Left lung (tissue), 4 donors: ENCODE measurements at regions not wholly inside any gene's neighbourhood (a gene's known extent, or its start where the extent isn't known, plus 50 kb on each side); places are given as distances from the start of the nearest gene placed in this dataset.

Source experiments
- ATAC-seq: fragments of 200-7000 bp; cut with Tn5 transposase; one replicate; pipeline ENCODE4 v1.9.1; 2020; ENCODE audit warnings: moderate library complexity
- DNase-seq, 4 donors: peaks; one replicate each; pipeline ENCODE4 v3.0.0-alpha.2; 2013 to 2020
- H3K27ac ChIP-seq, 2 donors: fragments of 200-600 bp; sonication (generic) in 1 of 2; one replicate each; pipeline versions ENCODE4 v1.5.0 to v1.8.0; 2020 to 2021
- H3K27me3 ChIP-seq, 2 donors: fragments of 200-600 bp; sonication (generic) in 1 of 2; one replicate each; pipeline versions ENCODE4 v1.5.0 to v1.8.0; 2020 to 2021
- H3K36me3 ChIP-seq, 2 donors: fragments of 200-600 bp; sonication (generic) in 1 of 2; one replicate each; pipeline versions ENCODE4 v1.5.0 to v1.8.0; 2020 to 2021
- H3K4me1 ChIP-seq, 2 donors: fragments of 200-600 bp; one replicate each; pipeline ENCODE4 v1.8.0; 2021
- H3K4me3 ChIP-seq, 2 donors: fragments of 200-600 bp; sonication (generic) in 1 of 2; one replicate each; pipeline versions ENCODE4 v1.5.0 to v1.8.0; 2020 to 2021; ENCODE audit warnings: mild to moderate bottlenecking in 1 of 2
- H3K9me3 ChIP-seq, 2 donors: fragments of 200-600 bp; sonication (generic) in 1 of 2; one replicate each; pipeline versions ENCODE4 v1.5.0 to v1.8.0; 2020 to 2021
- intact Hi-C, 2 donors: fragments of 100-400 bp; cut with DNase I; formaldehyde crosslinking; loops; one replicate each; pipeline versions ENCODE4 v1.11.2 to v1.14.2; 2022
- TF ChIP-seq, protein P1 (sequence below), 2 donors: fragments of 200-600 bp; sonication (generic) in 1 of 2; IDR thresholded peaks; one replicate each; pipeline versions ENCODE4 v1.5.0 to v1.8.0; 2021; ENCODE audit warnings: antibody characterized with exemption in 2 of 2
- donor health status: DM: no; HTN: yes; CAD: no.
- donor health status: DM: no; HTN: no; CAD: no.

DNA sequence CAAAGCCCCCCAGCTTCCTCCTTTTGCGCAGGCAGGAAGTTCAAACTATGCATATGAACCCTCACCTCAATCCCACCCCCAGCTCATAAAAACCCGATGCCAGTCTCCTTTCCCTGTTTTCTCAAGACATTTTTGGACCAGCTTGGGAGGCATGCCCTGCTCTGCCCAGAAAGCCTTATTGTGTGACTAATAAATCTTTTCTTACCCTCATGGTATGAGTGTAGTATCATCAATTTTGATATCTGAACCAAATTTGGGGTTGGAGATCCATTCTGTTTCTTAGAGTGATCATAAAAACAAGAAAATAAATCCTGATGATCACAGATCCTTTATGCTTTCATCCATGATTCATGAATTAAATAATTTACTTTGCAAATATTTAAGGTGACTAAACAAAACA, 128.5 kb downstream of the ALG10B start:
- Histone ChIP-seq H3K9me3 (peaks cover 0 to 3% of the 10 kb centered on the region in 2 donors), H3K4me1 (no peaks in the 10 kb centered on the region), H3K4me3 (no peak overlapping the region), H3K27me3 (no peaks in the 10 kb centered on the region), H3K36me3 (no peaks in the 10 kb centered on the region), H3K27ac (no peak overlapping the region)
- intact Hi-C loops = no loop called here
- ATAC-seq = no peak
- DNase-seq = no peak
- TF ChIP-seq, protein P1, sequence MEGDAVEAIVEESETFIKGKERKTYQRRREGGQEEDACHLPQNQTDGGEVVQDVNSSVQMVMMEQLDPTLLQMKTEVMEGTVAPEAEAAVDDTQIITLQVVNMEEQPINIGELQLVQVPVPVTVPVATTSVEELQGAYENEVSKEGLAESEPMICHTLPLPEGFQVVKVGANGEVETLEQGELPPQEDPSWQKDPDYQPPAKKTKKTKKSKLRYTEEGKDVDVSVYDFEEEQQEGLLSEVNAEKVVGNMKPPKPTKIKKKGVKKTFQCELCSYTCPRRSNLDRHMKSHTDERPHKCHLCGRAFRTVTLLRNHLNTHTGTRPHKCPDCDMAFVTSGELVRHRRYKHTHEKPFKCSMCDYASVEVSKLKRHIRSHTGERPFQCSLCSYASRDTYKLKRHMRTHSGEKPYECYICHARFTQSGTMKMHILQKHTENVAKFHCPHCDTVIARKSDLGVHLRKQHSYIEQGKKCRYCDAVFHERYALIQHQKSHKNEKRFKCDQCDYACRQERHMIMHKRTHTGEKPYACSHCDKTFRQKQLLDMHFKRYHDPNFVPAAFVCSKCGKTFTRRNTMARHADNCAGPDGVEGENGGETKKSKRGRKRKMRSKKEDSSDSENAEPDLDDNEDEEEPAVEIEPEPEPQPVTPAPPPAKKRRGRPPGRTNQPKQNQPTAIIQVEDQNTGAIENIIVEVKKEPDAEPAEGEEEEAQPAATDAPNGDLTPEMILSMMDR (IDR thresholded peaks at IDR 0.05) = no peak

DNA sequence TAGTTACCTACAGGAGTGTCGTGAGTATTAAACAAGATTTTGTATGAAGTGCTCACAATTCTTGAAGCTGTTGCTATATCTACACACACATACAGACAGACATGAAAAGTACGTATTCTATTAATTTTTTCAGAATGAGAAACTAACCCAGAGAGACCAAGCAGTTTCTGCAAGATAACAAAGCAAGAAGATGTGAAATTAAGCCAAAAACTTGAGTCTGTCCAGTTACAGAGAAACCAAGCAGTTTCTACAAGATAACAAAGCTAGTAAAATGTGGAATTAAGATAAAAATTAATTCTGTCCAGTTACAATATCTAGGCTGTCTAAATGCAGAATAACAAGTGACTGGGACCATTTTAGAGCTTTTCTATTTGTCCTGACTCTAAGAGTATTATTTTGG, 132.4 kb downstream of the ALG10B start:
- no peaks in the 10 kb centered on the region for H3K27me3 ChIP-seq
- DNase-seq = no peak
- no peaks in the 10 kb centered on the region for H3K36me3 ChIP-seq
- TF ChIP-seq, protein P1 (IDR thresholded peaks at IDR 0.05) = no peak
- H3K4me3 ChIP-seq = no peak overlapping the region
- H3K27ac ChIP-seq = no peak overlapping the region
- intact Hi-C loops = no loop called here
- H3K9me3 ChIP-seq = no peaks in the 10 kb centered on the region
- no peaks in the 10 kb centered on the region for H3K4me1 ChIP-seq
- no peak for ATAC-seq

DNA sequence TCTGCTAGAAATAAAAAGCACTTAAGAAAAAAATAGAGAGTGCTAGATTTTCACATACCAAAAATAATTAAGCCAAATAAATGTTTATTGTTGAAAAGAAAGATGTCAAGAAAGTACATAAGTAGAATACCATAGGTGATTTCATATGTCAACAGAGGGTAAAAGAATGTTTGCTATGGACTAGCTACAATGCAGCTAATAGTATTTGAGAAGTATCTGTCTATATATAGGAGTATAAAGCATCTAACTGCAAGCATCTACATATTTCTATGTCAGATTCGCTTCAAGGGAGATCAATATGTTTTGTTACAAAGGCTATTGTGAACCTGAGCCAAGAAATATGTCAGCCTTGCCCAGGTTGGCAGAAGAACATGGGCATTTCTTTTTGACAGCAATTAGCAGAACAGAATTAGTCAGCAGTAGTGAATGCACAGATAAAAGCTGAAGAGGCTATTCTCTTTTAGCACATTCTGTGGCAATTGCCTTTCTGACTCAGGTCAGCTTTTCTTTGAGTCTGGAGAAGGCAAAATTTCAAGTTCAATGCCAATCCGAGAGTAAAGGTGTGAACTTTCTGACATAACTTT, 140.1 kb downstream of the ALG10B start:
- intact Hi-C loops = no loop called here
- no peak for DNase-seq
- H3K27me3 ChIP-seq = no peaks in the 10 kb centered on the region
- H3K4me1 ChIP-seq = no peaks in the 10 kb centered on the region
- no peaks in the 10 kb centered on the region for H3K9me3 ChIP-seq
- no peak overlapping the region for H3K27ac ChIP-seq
- H3K4me3 ChIP-seq = no peak overlapping the region
- no peak for ATAC-seq
- TF ChIP-seq, protein P1 (IDR thresholded peaks at IDR 0.05) = no peak
- no peaks in the 10 kb centered on the region for H3K36me3 ChIP-seq

DNA sequence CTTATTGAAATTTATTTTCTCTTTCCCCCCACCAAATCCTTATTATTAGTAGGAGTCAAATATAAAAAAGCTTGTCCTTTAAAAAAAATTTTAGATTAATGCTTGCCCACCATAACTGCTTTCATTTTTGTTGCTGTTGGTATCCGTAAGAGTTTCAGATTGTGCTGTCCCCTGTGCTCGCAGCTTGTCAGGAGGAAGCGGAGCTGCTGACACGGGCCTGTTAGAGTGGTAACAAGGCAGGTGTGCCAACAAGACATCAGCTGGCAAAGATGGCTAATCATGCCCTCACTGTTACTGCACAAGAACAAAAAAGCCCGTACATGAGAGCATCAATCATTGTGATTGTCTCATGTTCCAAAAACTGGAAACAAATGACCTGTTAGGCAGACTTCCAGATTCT, 148.4 kb downstream of the ALG10B start:
- ATAC-seq = no peak
- H3K4me3 ChIP-seq = no peak overlapping the region
- H3K4me1 ChIP-seq = no peaks in the 10 kb centered on the region
- intact Hi-C loops = no loop called here
- no peak overlapping the region for H3K27ac ChIP-seq
- no peaks in the 10 kb centered on the region for H3K36me3 ChIP-seq
- DNase-seq = no peak
- no peaks in the 10 kb centered on the region for H3K27me3 ChIP-seq
- TF ChIP-seq, protein P1 (IDR thresholded peaks at IDR 0.05) = no peak
- H3K9me3 ChIP-seq = no peaks in the 10 kb centered on the region

DNA sequence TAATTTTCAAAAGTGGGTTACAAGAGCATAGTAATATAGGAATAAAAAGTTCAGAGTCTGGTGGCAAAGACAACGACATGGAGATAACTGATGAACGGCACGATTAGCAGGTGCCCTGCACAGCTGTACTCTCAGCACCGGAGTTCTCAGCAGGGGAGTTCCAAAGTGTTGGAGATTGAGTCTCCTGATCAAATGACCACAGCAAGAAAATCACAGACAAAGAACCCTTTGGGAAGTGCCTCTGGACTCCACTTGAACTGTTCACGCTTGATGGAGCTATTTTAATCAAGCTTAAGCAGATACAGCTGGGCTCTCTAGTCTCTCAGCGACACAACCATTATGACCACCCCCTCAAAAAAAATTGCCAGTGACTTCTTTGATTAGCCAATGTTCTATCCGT, 153.1 kb downstream of the ALG10B start:
- TF ChIP-seq, protein P1 (IDR thresholded peaks at IDR 0.05) = no peak
- H3K4me3 ChIP-seq = no peak overlapping the region
- H3K9me3 ChIP-seq = peaks cover 0 to 9% of the 10 kb centered on the region in 2 donors
- ATAC-seq = no peak
- no peak for DNase-seq
- intact Hi-C loops = no loop called here
- H3K4me1 ChIP-seq = no peaks in the 10 kb centered on the region
- H3K27me3 ChIP-seq = no peaks in the 10 kb centered on the region
- H3K36me3 ChIP-seq = no peaks in the 10 kb centered on the region
- H3K27ac ChIP-seq = no peak overlapping the region
